HG02840 (cell line): ENCODE measurements at regions not wholly inside any gene's neighbourhood (a gene's known extent, or its start where the extent isn't known, plus 50 kb on each side); places are given as distances from the start of the nearest gene placed in this dataset.
"Not testable (repeated sequence)": the region's sequence is repeated elsewhere in the genome, so short reads cannot be mapped to it uniquely, and the experiment has no call there.

Source experiments
- ATAC-seq: cut with Tn5 transposase; IDR thresholded peaks from one replicate; pipeline ENCODE4 v1.9.1; 2021; ENCODE audit warnings: mild to moderate bottlenecking, moderate library complexity, moderate number of reproducible peaks; ENCODE audit not compliant: unreplicated experiment, low FRiP score

GRCh38 chr9:41367301-41367700 lies 178.2 kb upstream of the ZNG1F start:
- not testable (repeated sequence) for ATAC-seq

DNA sequence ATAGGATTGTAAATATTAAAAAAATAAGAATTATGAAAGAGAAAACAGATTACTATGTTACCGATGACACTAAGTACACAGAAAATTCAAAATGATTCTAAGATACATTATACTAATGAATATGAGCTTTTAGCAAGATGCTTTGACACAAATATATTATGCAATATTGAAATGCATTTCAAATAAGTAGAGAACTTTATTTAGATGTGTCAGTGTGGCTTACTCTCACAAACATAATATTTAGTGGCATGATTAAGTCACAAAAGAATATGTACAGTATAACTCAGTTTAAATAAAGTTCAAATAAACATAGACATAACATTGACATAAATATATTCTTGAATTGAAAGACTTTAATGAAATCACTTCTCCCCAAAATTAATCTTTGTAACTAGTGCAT lies 172.7 kb upstream of the ZNG1F start:
- ATAC-seq: not testable (repeated sequence)

- not testable (repeated sequence) for ATAC-seq
Observed at GRCh38 chr9:41359116-41359515, 170.0 kb upstream of the ZNG1F start.

DNA sequence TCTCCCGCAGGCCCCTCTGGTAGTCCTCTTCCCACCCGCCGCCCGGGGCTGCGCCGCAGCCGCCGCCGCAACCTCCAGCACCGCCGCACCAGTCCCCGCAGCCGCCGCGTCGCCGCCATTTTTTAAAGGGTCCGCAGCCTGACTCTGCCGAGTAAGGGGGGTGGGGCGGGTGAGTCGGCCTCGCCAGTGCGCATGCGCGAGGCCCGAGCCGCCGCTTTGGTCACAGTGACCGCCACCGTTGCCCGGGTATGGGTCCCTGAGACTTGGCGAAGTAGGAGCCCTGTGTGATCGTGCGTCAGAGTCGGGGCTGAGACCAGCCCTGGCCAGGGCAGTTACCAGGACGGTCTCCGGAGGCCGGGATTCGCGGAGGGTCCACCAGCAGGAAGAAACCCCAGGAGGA lies 169.6 kb upstream of the ZNG1F start:
- ATAC-seq: not testable (repeated sequence)

- ATAC-seq: not testable (repeated sequence)
Observed at GRCh38 chr9:41357918-41358404, 168.8 kb upstream of the ZNG1F start.

DNA sequence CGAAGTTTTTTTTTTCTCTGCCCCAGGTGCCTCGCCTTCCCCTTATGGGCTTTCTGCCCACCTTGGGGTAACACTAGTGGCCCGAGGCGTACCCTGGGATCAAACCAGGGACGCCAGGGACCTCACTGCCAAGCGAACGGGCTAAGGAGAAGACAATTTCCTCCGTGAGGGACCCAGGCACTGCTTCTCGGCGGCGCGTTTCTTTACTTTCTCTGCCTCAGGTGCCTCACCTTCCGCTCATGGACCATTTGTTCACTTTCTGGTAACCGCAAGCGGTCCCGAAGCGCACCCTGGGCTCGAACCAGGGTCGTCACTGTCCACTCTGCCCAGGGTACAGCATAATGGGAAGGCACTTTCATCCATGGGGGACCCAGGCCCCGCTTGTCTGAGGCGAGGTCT lies 168.2 kb upstream of the ZNG1F start:
- not testable (repeated sequence) for ATAC-seq

GRCh38 chr9:41356588-41357349 lies 167.7 kb upstream of the ZNG1F start:
- not testable (repeated sequence) for ATAC-seq

- not testable (repeated sequence) for ATAC-seq
Observed at GRCh38 chr9:41355712-41356450, 166.8 kb upstream of the ZNG1F start.

DNA sequence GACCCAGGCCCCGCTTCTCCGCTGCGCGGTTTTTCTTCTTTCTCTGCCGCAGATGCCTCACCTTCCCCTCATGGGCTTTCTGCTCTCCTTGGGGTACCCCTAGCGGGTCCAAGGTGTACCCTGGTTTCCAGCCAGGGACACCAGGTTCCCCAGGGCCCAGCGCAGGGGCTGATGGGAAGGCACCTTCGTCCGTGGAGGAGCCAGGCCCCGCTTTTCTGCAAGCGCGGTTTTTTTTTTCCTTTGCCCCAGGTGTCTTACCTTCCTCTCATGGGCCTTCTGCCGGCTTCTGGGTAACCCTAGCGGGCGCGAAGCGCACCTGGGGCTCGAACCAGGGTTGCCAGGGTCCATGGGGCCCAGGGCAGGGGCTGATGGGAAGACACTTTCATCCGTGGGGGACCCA lies 165.9 kb upstream of the ZNG1F start:
- not testable (repeated sequence) for ATAC-seq

DNA sequence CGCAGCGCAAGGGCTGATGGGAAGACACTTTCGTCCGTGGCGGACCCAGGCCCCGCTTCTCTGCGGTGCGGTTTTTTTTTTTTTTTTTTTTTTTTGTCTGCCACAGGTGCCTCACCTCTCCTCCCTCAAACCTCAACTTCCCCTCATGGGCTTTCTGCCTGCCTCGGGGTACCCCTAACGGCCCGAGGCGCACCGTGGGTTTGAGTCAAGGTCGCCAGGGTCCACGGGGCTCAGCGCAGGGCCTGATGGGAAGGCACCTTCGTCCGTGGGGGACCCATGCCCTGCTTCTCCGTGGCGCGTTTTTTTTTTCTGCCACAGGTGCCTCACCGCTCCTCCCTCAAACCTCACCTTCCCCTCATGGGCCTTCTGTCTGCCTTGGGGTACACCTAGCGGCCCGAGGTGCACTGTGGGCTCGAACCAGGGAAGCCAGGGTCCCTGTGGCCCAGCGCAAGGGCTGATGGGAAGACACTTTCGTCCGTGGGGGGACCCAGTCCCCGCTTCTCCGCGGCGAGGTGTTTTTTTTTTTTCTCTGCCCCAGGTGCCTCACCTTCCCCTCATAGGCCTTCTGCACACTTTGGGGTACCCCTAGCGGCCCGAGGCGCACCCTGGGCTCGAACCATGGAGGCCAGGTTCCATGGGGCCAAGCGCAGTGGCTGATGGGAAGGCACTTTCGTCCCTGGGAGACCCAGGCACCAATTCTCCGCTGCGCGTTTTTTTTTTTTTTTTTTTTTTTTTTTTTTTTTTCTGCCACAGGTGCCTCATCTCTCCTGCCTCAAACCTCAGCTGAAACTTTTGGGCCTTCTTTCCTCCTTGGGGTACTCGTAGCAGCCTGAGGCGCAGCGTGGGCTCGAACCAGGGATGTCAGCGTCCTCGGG lies 165.2 kb upstream of the ZNG1F start:
- ATAC-seq: not testable (repeated sequence)

DNA sequence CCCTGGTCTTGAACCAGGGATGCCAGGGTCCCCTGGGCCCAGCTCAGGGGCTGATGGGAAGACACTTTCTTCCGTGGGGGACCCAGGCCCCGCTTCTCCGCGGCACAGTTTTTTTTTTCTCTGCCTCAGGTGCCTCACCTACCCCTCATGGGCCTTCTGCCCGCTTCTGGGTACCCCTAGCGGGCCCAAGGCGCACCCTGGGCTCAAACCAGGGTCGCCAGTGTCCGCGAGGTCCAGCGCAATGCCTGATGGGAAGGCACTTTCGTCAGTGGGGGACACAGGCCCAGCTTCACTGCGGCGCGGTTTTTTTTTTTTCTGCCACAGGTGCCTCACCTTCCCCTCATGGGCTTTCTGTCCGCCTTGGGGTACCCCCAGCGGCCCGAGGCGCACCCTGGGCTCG lies 163.9 kb upstream of the ZNG1F start:
- ATAC-seq: not testable (repeated sequence)

DNA sequence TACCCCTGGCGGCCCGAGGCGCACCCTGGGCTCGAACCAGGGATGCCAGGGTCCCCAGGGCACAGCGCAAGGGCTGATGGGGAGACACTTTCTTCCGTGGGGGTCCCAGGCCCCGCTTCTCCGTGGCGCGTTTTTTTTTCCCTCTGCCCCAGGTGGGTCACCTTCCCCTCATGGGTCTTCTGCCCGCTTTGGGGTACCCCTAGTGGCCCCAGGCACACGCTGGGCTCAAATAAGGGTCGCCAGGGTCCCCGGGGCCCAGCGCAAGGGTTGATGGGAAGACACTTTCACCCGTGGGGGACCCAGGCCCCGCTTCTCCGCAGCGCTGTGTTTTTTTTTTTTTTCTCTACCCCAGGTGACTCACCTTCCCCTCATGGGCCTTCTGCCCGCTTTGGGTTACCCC lies 163.3 kb upstream of the ZNG1F start:
- ATAC-seq: not testable (repeated sequence)

DNA sequence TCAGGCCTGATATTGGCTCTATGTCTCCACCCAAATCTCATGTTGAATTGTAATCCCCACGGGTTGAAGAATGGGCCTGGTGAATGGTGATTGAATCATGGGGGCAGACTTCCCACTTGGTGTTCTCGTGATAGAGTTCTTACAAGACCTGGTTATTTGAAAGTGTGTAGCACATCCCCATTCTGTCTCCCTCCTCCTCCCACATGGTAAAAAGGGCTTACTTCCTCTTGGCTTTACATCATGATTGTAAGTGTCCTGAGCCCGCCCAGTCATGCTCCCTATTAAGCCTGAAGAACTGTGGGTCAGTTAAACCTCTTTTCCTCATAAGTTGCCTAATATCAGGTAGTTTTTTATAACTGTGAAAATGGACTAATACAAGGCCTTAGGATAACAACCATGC lies 158.8 kb upstream of the ZNG1F start:
- not testable (repeated sequence) for ATAC-seq

- not testable (repeated sequence) for ATAC-seq
Observed at GRCh38 chr9:41332562-41332961, 143.4 kb upstream of the ZNG1F start.

GRCh38 chr9:41321277-41321676 lies 132.2 kb upstream of the ZNG1F start:
- ATAC-seq: not testable (repeated sequence)

GRCh38 chr9:41308953-41309352 lies 119.8 kb upstream of the ZNG1F start:
- ATAC-seq: not testable (repeated sequence)

DNA sequence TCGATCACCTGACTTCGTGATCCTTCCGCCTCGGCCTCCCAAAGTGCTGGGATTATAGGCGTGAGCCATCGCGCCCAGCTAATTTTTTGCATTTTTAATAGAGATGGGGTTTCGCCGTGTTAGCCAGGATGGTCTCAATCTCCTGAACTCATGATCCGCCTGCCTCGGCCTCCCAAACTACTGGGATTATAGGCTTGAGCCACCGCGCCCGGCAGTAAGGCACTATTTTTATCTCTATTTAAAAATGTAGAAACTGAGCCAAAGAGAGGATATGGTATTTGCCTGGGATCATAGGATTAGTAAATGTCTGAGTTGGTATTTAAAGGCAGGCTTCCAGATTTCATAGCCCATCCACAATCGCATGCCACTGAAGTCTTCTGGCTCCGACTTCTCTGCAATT lies 96.6 kb upstream of the ZNG1F start:
- ATAC-seq: not testable (repeated sequence)

GRCh38 chr9:41280299-41281238 lies 91.5 kb upstream of the ZNG1F start:
- ATAC-seq: not testable (repeated sequence)

- not testable (repeated sequence) for ATAC-seq
Observed at GRCh38 chr9:41279437-41279836, 90.3 kb upstream of the ZNG1F start.
